SK-N-SH (cell line): ENCODE measurements at regions not wholly inside any gene's neighbourhood (a gene's known extent, or its start where the extent isn't known, plus 50 kb on each side); places are given as distances from the start of the nearest gene placed in this dataset.

Source experiments
- CTCF ChIA-PET: fragments of 300-600, 350-600 bp; formaldehyde crosslinking; extraction: SDS; loops from one replicate; lab custom pipeline; 2021; lab: Yijun Ruan, JAX
- POLR2A ChIA-PET: fragments of 350-600 bp; sonication (Branson Sonifier 250); formaldehyde crosslinking; extraction: SDS; loops from one replicate; lab custom pipeline; 2020; ENCODE audit warnings: antibody characterized with exemption, inconsistent platforms; lab: Yijun Ruan, JAX
- DNase-seq: peaks from one replicate; pipeline ENCODE4 v3.0.0; 2012
- H2AFZ ChIP-seq: fragments of 200-600 bp; sonication (generic); 2 replicates; pipeline ENCODE4 v1.8.1; 2016; ENCODE audit warnings: antibody characterized with exemption, mild to moderate bottlenecking, low read depth
- H3F3A ChIP-seq: fragments of 200-600 bp; sonication (generic); replicated peaks from 2 replicates; pipeline ENCODE3; 2016; ENCODE audit warnings: antibody characterized with exemption, mild to moderate bottlenecking; ENCODE audit not compliant: insufficient read depth
- H3K27ac ChIP-seq, 2 experiments: fragments of 200-500 bp in 1 of 2; fragments of 200-600 bp in 1 of 2; sonication (Bioruptor generic) in 1 of 2; sonication (generic), shearing (Covaris generic) in 1 of 2; 2 replicates each; pipeline versions ENCODE4 v1.5.1 to v1.6.1; 2014 to 2016; ENCODE audit warnings: low read depth in 2 of 2, inconsistent platforms in 1 of 2, low read length in 1 of 2, mild to moderate bottlenecking in 1 of 2, mixed read lengths in 1 of 2
- H3K27me3 ChIP-seq: fragments of 200-600 bp; sonication (generic), shearing (Covaris generic); 2 replicates; pipeline ENCODE4 v1.6.1; 2016; ENCODE audit warnings: mixed run types; ENCODE audit not compliant: insufficient read depth
- H3K36me3 ChIP-seq, 2 experiments: fragments of 200-500 bp in 1 of 2; fragments of 200-600 bp in 1 of 2; sonication (Bioruptor generic) in 1 of 2; sonication (generic) in 1 of 2; replicated peaks in 1 of 2; 2 replicates each; pipeline versions ENCODE3 to v1.5.1; 2014 to 2016; ENCODE audit warnings: low read length in 1 of 2, mild to moderate bottlenecking in 1 of 2; ENCODE audit not compliant: insufficient read depth in 2 of 2, control insufficient read depth in 1 of 2
- H3K4me1 ChIP-seq, 2 experiments: fragments of 200-500 bp in 1 of 2; fragments of 200-600 bp in 1 of 2; sonication (Bioruptor generic) in 1 of 2; sonication (generic), shearing (Covaris generic) in 1 of 2; 2 replicates each; pipeline versions ENCODE4 v1.5.1 to v1.6.1; 2014 to 2016; ENCODE audit warnings: low read depth in 1 of 2, low read length in 1 of 2, mixed run types in 1 of 2; ENCODE audit not compliant: insufficient read depth in 2 of 2, control insufficient read depth in 1 of 2
- H3K4me2 ChIP-seq: fragments of 200-600 bp; sonication (generic), shearing (Covaris generic); 2 replicates; pipeline ENCODE4 v1.6.1; 2017; ENCODE audit warnings: mixed run types
- H3K4me3 ChIP-seq, 2 experiments: fragments of 200-500 bp in 1 of 2; fragments of 200-600 bp in 1 of 2; sonication (Bioruptor generic) in 1 of 2; sonication (generic), shearing (Covaris generic) in 1 of 2; 2 replicates each; pipeline versions ENCODE4 v1.5.1 to v1.8.1; 2014 to 2016; ENCODE audit warnings: low read depth in 2 of 2, inconsistent platforms in 1 of 2, low read length in 1 of 2, mild to moderate bottlenecking in 1 of 2, mixed read lengths in 1 of 2, moderate library complexity in 1 of 2
- H3K79me2 ChIP-seq: fragments of 200-600 bp; sonication (generic); 2 replicates; pipeline ENCODE4 v1.8.1; 2017; ENCODE audit warnings: mild to moderate bottlenecking; ENCODE audit not compliant: insufficient read depth
- H3K9ac ChIP-seq: fragments of 200-600 bp; sonication (generic); 2 replicates; pipeline ENCODE4 v1.6.1; 2017; ENCODE audit warnings: mixed run types
- H3K9me2 ChIP-seq: fragments of 200-600 bp; sonication (generic); 2 replicates; pipeline ENCODE4 v1.6.1; 2017; ENCODE audit warnings: mixed run types
- H3K9me3 ChIP-seq: fragments of 200-600 bp; sonication (generic); 2 replicates; pipeline ENCODE4 v1.6.1; 2017; ENCODE audit warnings: mixed run types, mild to moderate bottlenecking, moderate library complexity
- H4K20me1 ChIP-seq: fragments of 200-600 bp; sonication (generic); 2 replicates; pipeline ENCODE4 v1.6.1; 2017; ENCODE audit warnings: mild to moderate bottlenecking, mixed run types; ENCODE audit not compliant: insufficient read depth
- FOSL2 ChIP-seq: IDR thresholded peaks from 2 replicates; pipeline ENCODE4 v1.4.0; 2012; ENCODE audit warnings: low read depth, mild to moderate bottlenecking, moderate library complexity, borderline replicate concordance
- RCOR1 ChIP-seq: fragments of 150-350 bp; IDR thresholded peaks from 2 replicates; pipeline ENCODE4 v1.6.1; 2017; ENCODE audit warnings: antibody characterized with exemption, low read length
- SIN3A ChIP-seq: IDR thresholded peaks from 2 replicates; pipeline ENCODE4 v1.6.1; 2012; ENCODE audit warnings: low read depth, mild to moderate bottlenecking, low read length, moderate library complexity, borderline replicate concordance
- TCF12 ChIP-seq: IDR thresholded peaks from 2 replicates; pipeline ENCODE4 v1.4.0; 2012
- TEAD4 ChIP-seq: IDR thresholded peaks from 2 replicates; pipeline ENCODE4 v1.4.0; 2012; ENCODE audit warnings: mild to moderate bottlenecking, borderline replicate concordance; ENCODE audit not compliant: insufficient read depth
- USF2 ChIP-seq: fragments of 150-350 bp; IDR thresholded peaks from 2 replicates; pipeline ENCODE4 v1.6.1; 2017; ENCODE audit warnings: antibody characterized with exemption, low read length, low read depth, borderline replicate concordance
- WGBS: methylation state at CpG from one replicate; pipeline ENCODE4 v1.1.6; 2017; ENCODE audit warnings: low lambda C conversion rate; 5-methylcytosine and 5-hydroxymethylcytosine counted together
- TF ChIP-seq, protein P1 (sequence below): IDR thresholded peaks from 2 replicates; pipeline ENCODE4 v1.4.0; 2012; ENCODE audit warnings: low read depth, borderline replicate concordance
- TF ChIP-seq, protein P2 (sequence below): IDR thresholded peaks from 2 replicates; pipeline ENCODE4 v1.6.1; 2012; ENCODE audit warnings: mild to moderate bottlenecking, low read depth, low read length, moderate library complexity

DNA sequence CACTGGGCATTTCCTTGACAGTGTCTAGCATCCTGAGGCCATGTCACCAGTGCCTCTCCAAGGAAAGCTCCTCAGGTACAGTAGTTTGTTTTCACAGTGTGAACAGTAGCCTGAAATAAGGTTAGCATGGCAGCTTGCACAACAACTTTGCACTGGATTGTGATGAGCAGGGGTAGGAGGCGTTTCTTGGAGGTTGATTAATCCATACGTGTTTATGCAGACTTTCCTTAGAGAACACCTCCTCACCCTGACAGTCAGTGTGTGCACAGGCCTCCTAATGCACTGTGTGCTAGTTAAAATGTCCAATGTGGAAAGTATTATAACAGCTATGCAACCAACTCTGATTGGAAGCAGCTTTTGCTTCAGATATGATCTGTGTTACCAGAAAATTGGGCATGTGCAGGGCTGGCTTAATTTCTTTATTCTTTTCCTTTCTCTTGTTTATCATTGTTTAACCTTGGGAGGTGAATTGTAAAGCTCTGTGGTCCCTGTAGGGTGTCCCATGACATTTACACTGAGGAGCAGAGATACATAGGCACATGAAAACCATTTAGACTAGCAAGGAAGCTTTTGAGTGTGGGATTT is 77.2 kb upstream of the LDAH start (continued):
- TF ChIP-seq, protein P1, sequence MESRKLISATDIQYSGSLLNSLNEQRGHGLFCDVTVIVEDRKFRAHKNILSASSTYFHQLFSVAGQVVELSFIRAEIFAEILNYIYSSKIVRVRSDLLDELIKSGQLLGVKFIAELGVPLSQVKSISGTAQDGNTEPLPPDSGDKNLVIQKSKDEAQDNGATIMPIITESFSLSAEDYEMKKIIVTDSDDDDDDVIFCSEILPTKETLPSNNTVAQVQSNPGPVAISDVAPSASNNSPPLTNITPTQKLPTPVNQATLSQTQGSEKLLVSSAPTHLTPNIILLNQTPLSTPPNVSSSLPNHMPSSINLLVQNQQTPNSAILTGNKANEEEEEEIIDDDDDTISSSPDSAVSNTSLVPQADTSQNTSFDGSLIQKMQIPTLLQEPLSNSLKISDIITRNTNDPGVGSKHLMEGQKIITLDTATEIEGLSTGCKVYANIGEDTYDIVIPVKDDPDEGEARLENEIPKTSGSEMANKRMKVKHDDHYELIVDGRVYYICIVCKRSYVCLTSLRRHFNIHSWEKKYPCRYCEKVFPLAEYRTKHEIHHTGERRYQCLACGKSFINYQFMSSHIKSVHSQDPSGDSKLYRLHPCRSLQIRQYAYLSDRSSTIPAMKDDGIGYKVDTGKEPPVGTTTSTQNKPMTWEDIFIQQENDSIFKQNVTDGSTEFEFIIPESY: no peak
- TF ChIP-seq SIN3A: no peak
- TF ChIP-seq, all 33 proteins: peak for 5

GRCh38 chr2:20897874-20898453 is 75.1 kb upstream of the LDAH start:
- Histone ChIP-seq H3K9me3 (no peaks in the 10 kb centered on the region), H3K4me1 (peaks cover 0 to 14% of the 10 kb centered on the region in 2 experiments; a peak in 2 of 4 replicates), H3K9me2 (no peaks in the 10 kb centered on the region), H3K4me3 (no peak overlapping the region), H3F3A (no peaks in the 10 kb centered on the region), H4K20me1 (no peaks in the 10 kb centered on the region), H3K36me3 (no peaks in the 10 kb centered on the region), H3K27ac (no peak overlapping the region), H3K4me2 (no peak overlapping the region), H2AFZ (no peak overlapping the region), H3K9ac (no peak overlapping the region), H3K27me3 (peaks cover 9% of the 10 kb centered on the region), H3K79me2 (no peaks in the 10 kb centered on the region)
- DNase-seq: no peak
- ChIA-PET CTCF (interaction anchor here (1.2 kb wide), 1 partner anchor 75 kb away, joined by 3 read pairs; the partner anchor contains the start of gene LDAH), POLR2A (no interaction called here)
- 56% methylated on average over 2 of the region's 2 CpGs for WGBS
- TF ChIP-seq FOSL2 (no peak), TCF12 (no peak), TEAD4 (no peak), USF2 (no peak), RCOR1 (no peak)
- TF ChIP-seq, protein P2, sequence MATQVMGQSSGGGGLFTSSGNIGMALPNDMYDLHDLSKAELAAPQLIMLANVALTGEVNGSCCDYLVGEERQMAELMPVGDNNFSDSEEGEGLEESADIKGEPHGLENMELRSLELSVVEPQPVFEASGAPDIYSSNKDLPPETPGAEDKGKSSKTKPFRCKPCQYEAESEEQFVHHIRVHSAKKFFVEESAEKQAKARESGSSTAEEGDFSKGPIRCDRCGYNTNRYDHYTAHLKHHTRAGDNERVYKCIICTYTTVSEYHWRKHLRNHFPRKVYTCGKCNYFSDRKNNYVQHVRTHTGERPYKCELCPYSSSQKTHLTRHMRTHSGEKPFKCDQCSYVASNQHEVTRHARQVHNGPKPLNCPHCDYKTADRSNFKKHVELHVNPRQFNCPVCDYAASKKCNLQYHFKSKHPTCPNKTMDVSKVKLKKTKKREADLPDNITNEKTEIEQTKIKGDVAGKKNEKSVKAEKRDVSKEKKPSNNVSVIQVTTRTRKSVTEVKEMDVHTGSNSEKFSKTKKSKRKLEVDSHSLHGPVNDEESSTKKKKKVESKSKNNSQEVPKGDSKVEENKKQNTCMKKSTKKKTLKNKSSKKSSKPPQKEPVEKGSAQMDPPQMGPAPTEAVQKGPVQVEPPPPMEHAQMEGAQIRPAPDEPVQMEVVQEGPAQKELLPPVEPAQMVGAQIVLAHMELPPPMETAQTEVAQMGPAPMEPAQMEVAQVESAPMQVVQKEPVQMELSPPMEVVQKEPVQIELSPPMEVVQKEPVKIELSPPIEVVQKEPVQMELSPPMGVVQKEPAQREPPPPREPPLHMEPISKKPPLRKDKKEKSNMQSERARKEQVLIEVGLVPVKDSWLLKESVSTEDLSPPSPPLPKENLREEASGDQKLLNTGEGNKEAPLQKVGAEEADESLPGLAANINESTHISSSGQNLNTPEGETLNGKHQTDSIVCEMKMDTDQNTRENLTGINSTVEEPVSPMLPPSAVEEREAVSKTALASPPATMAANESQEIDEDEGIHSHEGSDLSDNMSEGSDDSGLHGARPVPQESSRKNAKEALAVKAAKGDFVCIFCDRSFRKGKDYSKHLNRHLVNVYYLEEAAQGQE: no peak
